IMR-90 (cell line): ENCODE measurements at regions not wholly inside any gene's neighbourhood (a gene's known extent, or its start where the extent isn't known, plus 50 kb on each side); places are given as distances from the start of the nearest gene placed in this dataset.
"Not testable (repeated sequence)": the region's sequence is repeated elsewhere in the genome, so short reads cannot be mapped to it uniquely, and the experiment has no call there.

ENCODE experiments used
- ATAC-seq: fragments of 200-7000 bp; cut with Tn5 transposase; 2 replicates; pipeline ENCODE4 v1.9.1; 2020; ENCODE audit warnings: low read depth, mild to moderate bottlenecking, moderate library complexity
- BruUV-seq: library from RNA; stranded (reverse); fragments of 400-500 nt; replicated peaks from 2 replicates; lab custom pipeline; 2021; lab: Mats Ljungman, UMichigan
- CTCF ChIA-PET: fragments of 300-600 bp; formaldehyde crosslinking; extraction: SDS; loops from one replicate; lab custom pipeline; 2021; ENCODE audit warnings: antibody characterized with exemption; lab: Yijun Ruan, JAX
- POLR2A ChIA-PET: fragments of 300-600 bp; sonication (Branson Sonifier 250); formaldehyde crosslinking; loops from one replicate; lab custom pipeline; 2022; ENCODE audit warnings: antibody characterized with exemption; ENCODE audit not compliant: unreplicated experiment; lab: Charles Lee
- DNase-seq: peaks from one replicate; pipeline ENCODE4 v3.0.0; 2013
- H2AFZ ChIP-seq: replicated peaks from 2 replicates; pipeline ENCODE3; 2013; ENCODE audit warnings: low read length, mild to moderate bottlenecking; ENCODE audit not compliant: poor library complexity
- H2AK5ac ChIP-seq: 2 replicates; pipeline ENCODE4 v1.6.1; 2013; ENCODE audit warnings: low read depth, low read length, inconsistent platforms
- H2AK9ac ChIP-seq: replicated peaks from 2 replicates; pipeline ENCODE3; 2013; ENCODE audit warnings: mild to moderate bottlenecking, low read depth, low read length, moderate library complexity; ENCODE audit not compliant: poor library complexity
- H2BK120ac ChIP-seq: 2 replicates; pipeline ENCODE4 v1.6.1; 2013; ENCODE audit warnings: low read depth, low read length, inconsistent platforms
- H2BK15ac ChIP-seq: 3 replicates; pipeline ENCODE4 v1.6.1; 2013; ENCODE audit warnings: low read depth, low read length, inconsistent platforms
- H2BK20ac ChIP-seq: 2 replicates; pipeline ENCODE4 v1.6.1; 2013; ENCODE audit warnings: low read depth, mild to moderate bottlenecking, inconsistent platforms, low read length, moderate library complexity
- H2BK5ac ChIP-seq: 2 replicates; pipeline ENCODE4 v1.6.1; 2013; ENCODE audit warnings: mild to moderate bottlenecking, low read depth, low read length, inconsistent platforms; ENCODE audit not compliant: poor library complexity, severe bottlenecking
- H3K14ac ChIP-seq: replicated peaks from 2 replicates; pipeline ENCODE4 v1.6.1; 2013; ENCODE audit warnings: low read depth, low read length, inconsistent platforms
- H3K18ac ChIP-seq: 2 replicates; pipeline ENCODE4 v1.6.1; 2013; ENCODE audit warnings: low read depth, low read length, control low read depth
- H3K23ac ChIP-seq: 2 replicates; pipeline ENCODE4 v1.6.1; 2013; ENCODE audit warnings: low read depth, low read length, inconsistent platforms
- H3K27ac ChIP-seq: 2 replicates; pipeline ENCODE4 v1.5.1; 2013; ENCODE audit warnings: mild to moderate bottlenecking, control low read depth, low read length; ENCODE audit not compliant: insufficient read depth
- H3K27me3 ChIP-seq: 2 replicates; pipeline ENCODE4 v1.6.1; 2013; ENCODE audit warnings: low read length; ENCODE audit not compliant: control insufficient read depth, insufficient read depth
- H3K36me3 ChIP-seq: 2 replicates; pipeline ENCODE4 v1.6.1; 2013; ENCODE audit warnings: low read length, mixed read lengths; ENCODE audit not compliant: control insufficient read depth, insufficient read depth
- H3K4ac ChIP-seq: 2 replicates; pipeline ENCODE4 v1.6.1; 2013; ENCODE audit warnings: low read depth, low read length, inconsistent platforms
- H3K4me1 ChIP-seq: 2 replicates; pipeline ENCODE4 v1.6.1; 2013; ENCODE audit warnings: low read length, mixed read lengths; ENCODE audit not compliant: control insufficient read depth, insufficient read depth
- H3K4me2 ChIP-seq: 2 replicates; pipeline ENCODE4 v1.6.1; 2013; ENCODE audit warnings: low read depth, mild to moderate bottlenecking, control low read depth, low read length, moderate library complexity
- H3K4me3 ChIP-seq: 2 replicates; pipeline ENCODE4 v1.5.1; 2013; ENCODE audit warnings: low read depth, mild to moderate bottlenecking, control low read depth, low read length, moderate library complexity; ENCODE audit not compliant: insufficient read depth
- H3K56ac ChIP-seq: 2 replicates; pipeline ENCODE4 v1.6.1; 2013; ENCODE audit warnings: low read length, inconsistent platforms; ENCODE audit not compliant: insufficient read depth; ENCODE audit errors: extremely low read depth
- H3K79me1 ChIP-seq, 2 experiments: 2 replicates each; pipeline ENCODE4 v1.6.1; 2013; ENCODE audit warnings: low read length in 2 of 2, inconsistent platforms in 1 of 2, low read depth in 1 of 2
- H3K9ac ChIP-seq: 2 replicates; pipeline ENCODE4 v1.6.1; 2013; ENCODE audit warnings: low read depth, low read length, control low read depth
- H3K9me1 ChIP-seq: 2 replicates; pipeline ENCODE4 v1.6.1; 2013; ENCODE audit warnings: low read length, inconsistent platforms; ENCODE audit not compliant: insufficient read depth
- H3K9me3 ChIP-seq: 2 replicates; pipeline ENCODE4 v1.6.1; 2013; ENCODE audit warnings: low read length; ENCODE audit not compliant: control insufficient read depth, insufficient read depth
- H4K20me1 ChIP-seq: 2 replicates; pipeline ENCODE4 v1.6.1; 2013; ENCODE audit warnings: low read length, inconsistent platforms; ENCODE audit not compliant: insufficient read depth
- H4K5ac ChIP-seq: 2 replicates; pipeline ENCODE4 v1.6.1; 2013; ENCODE audit warnings: mild to moderate bottlenecking, low read depth, low read length, control low read depth
- H4K8ac ChIP-seq, 2 experiments: 2 replicates each; pipeline ENCODE4 v1.6.1; 2013; ENCODE audit warnings: low read depth in 2 of 2, low read length in 2 of 2, control low read depth in 1 of 2, inconsistent platforms in 1 of 2
- H4K91ac ChIP-seq: 2 replicates; pipeline ENCODE4 v1.6.1; 2013; ENCODE audit warnings: low read depth, low read length, inconsistent platforms; ENCODE audit not compliant: insufficient read depth
- WGBS, 2 experiments: methylation state at CpG; one replicate each; pipeline versions ENCODE4 v1.1.5 to v1.1.7; 2013; ENCODE audit warnings: missing lambda C conversion rate in 2 of 2; ENCODE audit not compliant: insufficient read length in 1 of 2; ENCODE audit errors: extremely low coverage in 2 of 2; 5-methylcytosine and 5-hydroxymethylcytosine counted together
- dilution Hi-C: fragments of 300-500 bp; cut with HindIII; formaldehyde crosslinking; loops from one replicate; pipeline ENCODE4 v1.14.3; 2018; ENCODE audit warnings: low sequenced_read_pairs; ENCODE audit not compliant: unreplicated experiment
- in situ Hi-C: fragments of 300-500 bp; cut with MboI; formaldehyde crosslinking; loops from 3 replicates; pipeline ENCODE4 v1.14.3; 2019; ENCODE audit warnings: low sequenced_read_pairs, inconsistent platforms, mixed read lengths
- intact Hi-C: fragments of 100-400 bp; cut with micrococcal nuclease; formaldehyde crosslinking; loops from 2 replicates; pipeline ENCODE4 v1.10.0; 2022

- 28% methylated on average over 5 of the region's 6 CpGs; no CpG with 5 or more reads in 1 of the 2 experiments for WGBS, 2 experiments
- H3K27ac ChIP-seq, CTCF ChIA-PET, H3K4me1 ChIP-seq, H3K4me2 ChIP-seq, H3K56ac ChIP-seq, H3K27me3 ChIP-seq, ATAC-seq, H3K36me3 ChIP-seq, H2BK5ac ChIP-seq, H3K9me1 ChIP-seq, POLR2A ChIA-PET, H3K18ac ChIP-seq, H2AK9ac ChIP-seq, H3K9me3 ChIP-seq, H3K4ac ChIP-seq, H2BK15ac ChIP-seq, H4K5ac ChIP-seq, dilution Hi-C loops, H3K9ac ChIP-seq, H4K8ac ChIP-seq, H3K4me3 ChIP-seq, H4K20me1 ChIP-seq, H2AK5ac ChIP-seq, in situ Hi-C loops, DNase-seq, BruUV-seq, H3K14ac ChIP-seq, H2BK20ac ChIP-seq, H4K91ac ChIP-seq, H2BK120ac ChIP-seq, intact Hi-C loops, H3K79me1 ChIP-seq, H3K23ac ChIP-seq, H2AFZ ChIP-seq: not testable (repeated sequence)
Observed at GRCh38 chr4:49229713-49230112, 243.6 kb downstream of the CWH43 start.

GRCh38 chr4:49233346-49233745 lies 247.3 kb downstream of the CWH43 start:
- H3K56ac ChIP-seq, H4K91ac ChIP-seq, H2BK20ac ChIP-seq, H2AK5ac ChIP-seq, H3K14ac ChIP-seq, H2AFZ ChIP-seq, intact Hi-C loops, H3K4ac ChIP-seq, H3K4me2 ChIP-seq, H2BK15ac ChIP-seq, H2AK9ac ChIP-seq, H3K27me3 ChIP-seq, DNase-seq, H2BK120ac ChIP-seq, H3K4me1 ChIP-seq, POLR2A ChIA-PET, H3K27ac ChIP-seq, H3K9me1 ChIP-seq, H4K8ac ChIP-seq, H3K79me1 ChIP-seq, H2BK5ac ChIP-seq, ATAC-seq, H3K18ac ChIP-seq, CTCF ChIA-PET, H3K9ac ChIP-seq, H4K5ac ChIP-seq, H3K23ac ChIP-seq, dilution Hi-C loops, H3K4me3 ChIP-seq, H3K36me3 ChIP-seq, BruUV-seq, H4K20me1 ChIP-seq, in situ Hi-C loops: not testable (repeated sequence)
- H3K9me3 ChIP-seq = peaks cover 15% of the 10 kb centered on the region
- no CpG with 5 or more reads among the region's 3 CpGs for WGBS, 2 experiments
